Stimulated activated naive CD8-positive, alpha-beta T cell treated with anti-CD3 and anti-CD28 coated beads, Interleukin-15, Interleukin-2, amounts not matched to agents 100 U/mL and 50 U/mL, for 24 hours (primary cell): ENCODE measurements at regions not wholly inside any gene's neighbourhood (a gene's known extent, or its start where the extent isn't known, plus 50 kb on each side); places are given as distances from the start of the nearest gene placed in this dataset.

Experiments
- ATAC-seq: fragments of 150-1000 bp; cut with Tn5 transposase; one replicate; pipeline ENCODE4 v1.10.0; 2021
- DNase-seq: peaks from one replicate; pipeline ENCODE4 v3.0.0; 2021

- no peak for ATAC-seq
Observed at GRCh38 chr10:43774234-43774769, 125.6 kb upstream of the ZNF32 start.

GRCh38 chr10:43773736-43774135 lies 125.1 kb upstream of the ZNF32 start:
- DNase-seq, result no peak
- ATAC-seq, result no peak

More at GRCh38 chr10:43774234-43774769, 125.6 kb upstream of the ZNF32 start:
- DNase-seq, result no peak

DNA sequence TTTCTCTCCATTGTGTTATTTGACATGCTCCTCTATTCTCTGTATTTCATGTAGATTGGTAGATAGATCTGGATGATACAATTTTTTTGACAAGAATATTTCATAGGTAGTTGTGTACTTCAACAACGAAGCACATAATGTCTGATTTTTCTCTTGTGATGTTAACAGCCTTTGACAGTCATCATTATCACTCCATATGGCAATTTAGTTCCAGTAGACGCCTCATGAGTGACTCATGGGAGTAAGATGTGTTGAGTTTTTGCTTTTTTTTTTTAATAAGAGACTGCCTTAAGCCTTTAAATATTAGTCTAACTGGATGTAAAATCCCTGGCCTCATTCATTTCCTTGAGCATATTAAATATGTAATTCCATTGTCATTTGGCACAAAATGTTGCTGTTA lies 123.5 kb upstream of the ZNF32 start:
- DNase-seq (no peak), ATAC-seq (no peak)

- DNase-seq (no peak), ATAC-seq (no peak)
Observed at GRCh38 chr10:43771675-43772074, 123.0 kb upstream of the ZNF32 start.

GRCh38 chr10:43765516-43765915 lies 116.8 kb upstream of the ZNF32 start:
- no peak for ATAC-seq
- no peak for DNase-seq

DNA sequence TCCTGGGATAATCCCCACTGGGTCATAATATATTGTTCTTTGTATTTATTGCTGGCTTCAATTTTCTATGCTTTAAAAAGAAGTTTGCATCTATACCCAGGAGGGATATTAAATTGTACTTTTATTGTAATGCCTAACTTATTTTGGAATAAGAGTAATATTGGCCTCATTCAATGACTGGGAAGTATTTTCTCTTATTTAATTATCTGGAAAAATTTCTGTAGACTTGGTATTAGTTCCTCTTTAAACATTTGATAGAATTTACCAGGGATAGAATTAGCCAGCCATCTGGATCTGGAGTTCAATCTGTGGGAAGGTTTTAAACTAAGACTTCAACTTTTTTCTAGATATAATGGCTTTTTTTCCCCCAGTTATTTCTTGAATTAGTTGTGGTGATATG lies 115.2 kb upstream of the ZNF32 start:
- ATAC-seq, result no peak

DNA sequence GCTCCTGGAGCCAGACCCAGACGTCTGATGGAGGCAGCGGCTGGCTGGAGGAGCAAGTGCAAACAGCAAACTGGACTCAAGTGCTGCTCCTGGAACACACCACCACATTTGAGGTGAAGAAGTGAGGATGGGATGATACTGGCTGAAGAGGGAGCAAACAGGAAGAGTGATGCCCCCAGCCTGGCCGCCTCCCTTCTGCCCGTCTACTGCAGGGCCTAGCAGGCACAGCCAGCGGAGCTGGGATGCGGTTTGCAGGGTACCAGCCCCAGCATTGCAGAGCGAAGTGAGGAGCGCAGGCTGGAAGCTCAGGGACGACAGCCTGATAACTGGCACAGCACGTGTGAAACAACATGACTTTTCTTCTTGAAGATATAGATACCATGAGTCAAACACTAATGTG lies 111.8 kb upstream of the ZNF32 start:
- ATAC-seq (no peak), DNase-seq (no peak)

More for the DNA sequence above, 115.2 kb upstream of the ZNF32 start:
- no peak for DNase-seq

DNA sequence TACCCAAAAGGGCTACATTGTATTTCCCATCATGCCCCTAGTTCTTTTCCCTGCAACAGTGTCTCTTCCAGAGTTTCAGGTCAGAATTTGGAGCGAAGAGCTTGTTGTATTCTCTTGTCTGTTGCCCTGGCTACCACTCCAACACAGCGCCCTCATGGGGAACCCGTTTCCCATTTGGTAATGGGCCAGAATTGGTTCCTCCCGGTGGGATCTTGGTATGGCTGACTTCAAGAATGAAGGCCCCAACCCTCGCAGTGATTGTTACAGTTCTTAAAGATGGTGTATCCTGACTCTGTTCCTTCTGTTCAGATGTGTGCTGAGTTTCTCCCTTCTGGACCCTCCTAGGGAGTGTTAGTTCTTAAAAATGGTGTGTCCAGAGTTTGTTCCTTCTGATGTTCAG lies 110.5 kb upstream of the ZNF32 start:
- no peak for ATAC-seq

GRCh38 chr10:43756341-43756740 lies 107.7 kb upstream of the ZNF32 start:
- ATAC-seq (no peak), DNase-seq (no peak)

More for the DNA sequence above, 110.5 kb upstream of the ZNF32 start:
- no peak for DNase-seq

DNA sequence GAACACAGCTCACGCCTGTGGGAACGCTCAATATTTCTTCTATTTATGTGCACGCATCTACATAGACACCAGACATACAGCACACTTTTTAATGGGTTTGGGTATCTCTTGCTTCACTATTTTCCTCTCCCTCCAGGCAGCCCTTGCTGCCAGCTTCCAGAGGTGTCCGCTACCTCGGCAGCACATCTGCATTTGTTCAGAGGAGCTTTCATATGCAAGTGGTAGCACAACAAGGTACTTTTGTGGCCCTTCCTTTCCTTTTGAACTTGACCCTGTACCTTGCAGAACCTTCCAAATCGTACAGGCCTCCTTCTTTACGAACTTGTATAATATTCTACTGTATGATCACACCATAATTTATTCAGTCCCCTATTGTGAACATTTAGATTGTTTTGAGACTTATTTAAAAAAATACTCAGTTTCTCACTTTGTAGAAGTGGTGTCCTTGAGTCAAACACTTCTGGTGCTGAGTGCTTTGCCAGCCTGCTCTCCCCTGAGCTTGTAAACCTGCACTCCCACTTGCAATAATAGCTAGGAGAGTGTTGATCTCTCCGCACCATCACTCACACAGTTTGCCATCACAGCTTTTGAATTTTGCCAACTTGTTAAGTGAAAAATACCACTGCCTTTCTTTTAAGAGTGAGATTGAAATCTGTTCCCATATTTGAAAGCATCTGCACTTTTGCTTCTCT lies 106.0 kb upstream of the ZNF32 start:
- no peak for ATAC-seq
- DNase-seq, result no peak

GRCh38 chr10:43753397-43754061 lies 104.8 kb upstream of the ZNF32 start:
- DNase-seq (no peak), ATAC-seq (no peak)

GRCh38 chr10:43752682-43753081 lies 104.0 kb upstream of the ZNF32 start:
- no peak for DNase-seq
- ATAC-seq, result no peak

DNA sequence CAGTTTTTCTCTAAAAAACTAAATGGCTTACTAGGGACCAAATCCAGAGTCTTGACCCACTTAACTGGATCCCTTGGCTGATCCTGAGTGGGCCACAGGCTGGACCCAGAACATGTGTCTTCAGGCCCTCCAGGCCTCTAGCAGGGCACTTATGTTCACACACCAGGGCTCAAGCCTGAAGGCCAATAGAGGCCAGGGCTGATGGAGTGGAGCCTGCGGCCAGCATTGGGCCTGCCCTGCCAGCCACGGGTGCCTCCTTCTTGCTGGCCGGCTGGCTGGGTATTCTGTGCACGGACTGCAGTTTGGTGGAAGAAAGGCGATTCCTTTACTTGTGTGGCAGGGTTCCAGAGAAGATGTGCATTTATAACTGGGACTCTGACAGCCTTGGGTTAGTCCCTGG lies 103.0 kb upstream of the ZNF32 start:
- ATAC-seq, result no peak
- DNase-seq, result no peak

DNA sequence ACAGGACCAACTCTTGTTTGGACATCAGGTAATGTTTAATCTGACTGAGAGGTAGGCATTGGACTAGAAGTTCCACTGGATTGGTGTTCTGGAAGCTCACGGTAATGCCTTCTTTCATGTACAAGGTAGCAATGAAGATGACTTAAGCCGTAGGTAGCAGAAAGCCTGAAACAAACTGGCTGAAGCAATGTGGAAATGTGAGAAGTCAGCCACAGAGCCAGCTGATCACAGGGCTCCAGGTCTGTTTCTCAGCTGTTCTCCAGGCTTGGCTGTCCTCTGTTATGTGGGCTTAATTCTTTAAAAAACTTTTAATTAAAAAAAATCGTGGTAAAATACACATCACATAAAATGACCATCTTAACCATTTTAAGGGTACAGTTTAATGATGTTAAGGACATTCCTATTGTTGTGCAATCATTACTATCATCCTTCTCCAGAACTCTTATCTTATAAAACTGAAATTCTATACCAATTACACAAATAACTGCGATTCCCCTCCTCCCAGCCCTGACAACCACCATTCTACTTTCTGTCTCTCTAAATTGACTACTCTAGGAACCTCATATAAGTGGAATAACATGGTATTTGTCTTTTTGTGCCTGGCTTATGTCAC lies 101.4 kb upstream of the ZNF32 start:
- DNase-seq (no peak), ATAC-seq (no peak)

DNA sequence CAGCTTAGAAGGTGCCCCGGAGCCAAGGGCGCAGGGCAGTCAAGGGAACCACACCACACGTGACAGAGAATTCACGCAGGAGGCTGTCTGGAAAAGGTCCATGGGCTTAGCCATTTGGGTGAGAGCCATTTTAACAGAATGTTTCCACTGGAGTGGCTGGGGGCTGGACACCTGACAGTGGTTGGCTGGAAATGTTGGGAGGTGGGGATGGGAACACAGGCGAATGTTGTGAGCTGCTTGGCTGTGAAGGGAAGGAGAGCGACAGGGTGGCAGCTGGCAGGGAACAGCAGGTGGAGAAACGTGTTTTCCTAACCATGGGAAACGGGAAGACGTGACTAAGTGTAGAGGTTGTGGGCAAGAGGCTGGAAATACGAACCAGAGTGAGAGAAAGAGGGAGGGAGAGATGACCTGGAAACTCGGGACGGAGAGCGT lies 100.5 kb upstream of the ZNF32 start:
- ATAC-seq (no peak), DNase-seq (no peak)

GRCh38 chr10:43748560-43748959 lies 99.9 kb upstream of the ZNF32 start:
- DNase-seq, result no peak
- no peak for ATAC-seq

DNA sequence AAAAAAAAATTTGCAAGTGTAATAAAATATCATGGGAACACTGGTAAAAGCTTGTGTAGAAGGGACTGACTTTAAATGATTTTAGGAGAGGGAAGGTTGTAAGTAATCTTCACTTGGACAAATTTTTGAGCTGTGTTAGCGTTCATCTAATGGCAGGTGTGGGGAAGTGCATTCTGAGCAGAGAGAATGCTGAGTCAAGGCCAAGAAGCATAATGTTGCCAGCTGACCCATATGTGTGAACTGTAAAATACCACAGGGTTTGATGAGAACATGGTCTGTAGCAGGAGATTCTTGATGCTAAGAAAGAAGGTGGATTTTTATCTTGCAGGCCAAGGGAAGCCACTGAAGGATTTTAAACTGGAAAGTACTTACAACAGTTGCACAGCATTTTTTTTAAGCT lies 98.2 kb upstream of the ZNF32 start:
- ATAC-seq, result no peak
- DNase-seq, result no peak

- DNase-seq (no peak), ATAC-seq (no peak)
Observed at GRCh38 chr10:43739161-43739560, 90.5 kb upstream of the ZNF32 start.

DNA sequence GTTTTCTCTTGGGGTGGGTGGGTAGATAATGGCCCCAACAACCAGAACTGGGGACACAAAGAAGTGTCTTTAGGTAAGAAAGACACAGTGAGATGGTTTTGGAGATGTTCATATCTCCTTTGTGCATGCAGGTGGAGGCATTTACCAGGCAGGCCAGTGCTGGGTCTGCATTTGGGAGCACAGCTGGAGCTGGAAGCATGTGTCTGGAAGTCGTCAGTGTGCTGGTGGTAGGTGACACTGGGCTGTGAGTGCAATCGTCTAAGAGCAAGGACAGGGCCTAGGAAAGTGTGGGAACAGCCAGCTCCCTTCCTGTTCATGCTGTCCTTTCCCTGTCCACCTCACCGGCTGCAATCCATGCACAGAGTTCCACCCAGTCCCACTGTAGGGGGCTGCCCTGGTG lies 88.3 kb upstream of the ZNF32 start:
- no peak for ATAC-seq

GRCh38 chr10:43735907-43736306 lies 87.2 kb upstream of the ZNF32 start:
- DNase-seq (no peak), ATAC-seq (no peak)

More for the DNA sequence above, 88.3 kb upstream of the ZNF32 start:
- DNase-seq, result no peak

DNA sequence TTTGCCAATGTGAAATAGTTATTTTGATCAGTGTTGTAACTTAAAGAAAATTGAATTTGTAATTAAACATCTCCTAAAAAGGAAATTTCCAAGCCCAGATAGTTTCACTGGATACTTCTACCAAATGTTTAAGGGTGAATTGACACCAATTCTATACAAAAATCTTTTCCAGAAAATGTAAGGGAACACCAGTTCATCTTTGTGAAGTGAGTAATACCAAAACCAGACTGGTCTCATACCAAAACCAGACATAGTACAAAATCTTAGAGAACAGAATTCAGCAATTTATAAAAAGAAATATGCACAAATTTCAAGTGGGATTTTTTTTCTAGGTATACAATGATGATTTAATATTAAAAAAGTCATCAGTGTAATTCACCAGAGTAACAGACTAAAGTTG lies 86.0 kb upstream of the ZNF32 start:
- ATAC-seq, result no peak

GRCh38 chr10:43731486-43731885 lies 82.8 kb upstream of the ZNF32 start:
- DNase-seq, result no peak
- no peak for ATAC-seq

More for the DNA sequence above, 86.0 kb upstream of the ZNF32 start:
- DNase-seq, result no peak

DNA sequence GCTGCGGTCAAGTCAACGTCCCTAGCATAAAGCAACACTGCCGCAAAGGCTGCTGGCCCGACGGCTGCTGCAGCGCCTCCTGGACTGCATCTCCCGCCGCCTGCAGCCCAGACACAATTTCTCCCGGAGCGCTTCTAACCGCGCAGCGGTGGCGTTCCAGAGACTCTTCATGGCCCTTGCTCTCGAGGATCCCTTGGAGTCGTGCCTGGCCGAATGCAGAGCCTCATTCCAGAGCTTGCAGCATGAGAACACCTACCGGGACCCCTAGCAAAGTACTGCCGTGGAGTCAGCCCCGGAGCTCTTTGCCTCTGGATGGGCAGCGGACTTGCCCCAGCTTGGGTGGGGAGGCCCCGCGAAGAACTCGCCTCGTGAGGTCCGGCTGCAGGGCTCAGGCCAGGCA lies 79.7 kb upstream of the ZNF32 start:
- ATAC-seq (no peak), DNase-seq (no peak)
